Esophagus squamous epithelium (tissue), 4 donors: ENCODE measurements at regions not wholly inside any gene's neighbourhood (a gene's known extent, or its start where the extent isn't known, plus 50 kb on each side); places are given as distances from the start of the nearest gene placed in this dataset.

Experiments used
- POLR2A ChIP-seq, 4 donors: fragments of 450-650 bp; IDR thresholded peaks; one replicate each; pipeline ENCODE4 v1.6.1; 2017; ENCODE audit warnings: antibody characterized with exemption in 4 of 4, mild to moderate bottlenecking in 4 of 4, moderate library complexity in 3 of 4
- TF ChIP-seq, protein P1 (sequence below), 6 experiments: fragments of 450-650 bp in 4 of 6; fragments of 200-600 bp in 2 of 6; sonication (generic) in 2 of 6; IDR thresholded peaks; one replicate each; pipeline ENCODE4 v1.5.1; 2016 to 2019; ENCODE audit warnings: antibody characterized with exemption in 6 of 6, mild to moderate bottlenecking in 4 of 6, moderate library complexity in 4 of 6

DNA sequence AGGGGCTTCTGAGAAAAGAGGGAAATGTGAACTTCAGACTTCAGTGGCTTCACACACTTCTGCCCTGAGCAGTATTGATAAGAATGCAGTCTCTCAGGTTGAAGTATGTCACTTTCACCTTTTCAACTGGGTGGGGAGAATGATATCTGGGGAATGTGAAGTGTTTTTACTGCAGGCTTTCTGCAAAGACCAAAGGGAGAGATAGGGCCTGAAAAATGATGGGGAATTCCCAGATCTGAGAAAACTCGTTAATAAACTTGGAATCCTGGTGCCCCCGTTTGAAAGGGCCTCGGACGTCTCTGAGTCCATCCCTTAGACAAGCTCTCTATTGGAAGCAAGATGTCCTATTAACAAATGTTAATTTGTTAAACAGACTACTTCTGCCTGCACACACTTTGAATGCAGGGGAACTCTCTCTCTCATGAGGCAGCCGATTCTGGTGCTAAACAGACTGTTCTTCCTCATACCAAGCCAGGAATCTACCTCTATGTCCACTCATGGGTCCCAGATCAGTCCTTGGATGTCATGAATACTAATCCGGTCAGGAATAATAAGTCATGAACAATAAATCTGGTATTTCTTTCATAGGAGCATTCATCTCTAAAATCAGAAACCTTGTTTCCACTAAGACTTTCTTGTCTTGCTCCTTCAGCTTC lies 193.6 kb downstream of the JCAD start:
- TF ChIP-seq, protein P1, sequence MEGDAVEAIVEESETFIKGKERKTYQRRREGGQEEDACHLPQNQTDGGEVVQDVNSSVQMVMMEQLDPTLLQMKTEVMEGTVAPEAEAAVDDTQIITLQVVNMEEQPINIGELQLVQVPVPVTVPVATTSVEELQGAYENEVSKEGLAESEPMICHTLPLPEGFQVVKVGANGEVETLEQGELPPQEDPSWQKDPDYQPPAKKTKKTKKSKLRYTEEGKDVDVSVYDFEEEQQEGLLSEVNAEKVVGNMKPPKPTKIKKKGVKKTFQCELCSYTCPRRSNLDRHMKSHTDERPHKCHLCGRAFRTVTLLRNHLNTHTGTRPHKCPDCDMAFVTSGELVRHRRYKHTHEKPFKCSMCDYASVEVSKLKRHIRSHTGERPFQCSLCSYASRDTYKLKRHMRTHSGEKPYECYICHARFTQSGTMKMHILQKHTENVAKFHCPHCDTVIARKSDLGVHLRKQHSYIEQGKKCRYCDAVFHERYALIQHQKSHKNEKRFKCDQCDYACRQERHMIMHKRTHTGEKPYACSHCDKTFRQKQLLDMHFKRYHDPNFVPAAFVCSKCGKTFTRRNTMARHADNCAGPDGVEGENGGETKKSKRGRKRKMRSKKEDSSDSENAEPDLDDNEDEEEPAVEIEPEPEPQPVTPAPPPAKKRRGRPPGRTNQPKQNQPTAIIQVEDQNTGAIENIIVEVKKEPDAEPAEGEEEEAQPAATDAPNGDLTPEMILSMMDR (IDR thresholded peaks at IDR 0.05): no peak
- TF ChIP-seq POLR2A (IDR thresholded peaks at IDR 0.05): no peak
